ENCODE measurements at regions not wholly inside any gene's neighbourhood (a gene's known extent, or its start where the extent isn't known, plus 50 kb on each side); places are given as distances from the start of the nearest gene placed in this dataset.
"Not testable (repeated sequence)": the region's sequence is repeated elsewhere in the genome, so short reads cannot be mapped to it uniquely, and the experiment has no call there.

GRCh38 chr3:159739969-159740368 is 248.7 kb upstream of the IL12A start:
- DNase-seq, result no peak

GRCh38 chr3:159741281-159741680 is 247.4 kb upstream of the IL12A start:
- DNase-seq, result no peak

- DNase-seq, result no peak
These were observed 240.2 kb upstream of the IL12A start for GRCh38 chr3:159748425-159748824.

GRCh38 chr3:159749406-159749805 is 239.2 kb upstream of the IL12A start:
- no peak for DNase-seq

GRCh38 chr3:159751146-159751545 is 237.5 kb upstream of the IL12A start:
- DNase-seq, result no peak

GRCh38 chr3:159751752-159752151 is 236.9 kb upstream of the IL12A start:
- DNase-seq, result no peak

- not testable (repeated sequence) for DNase-seq
These were observed 232.1 kb upstream of the IL12A start for GRCh38 chr3:159756279-159757207.

GRCh38 chr3:159757341-159758060 is 231.1 kb upstream of the IL12A start:
- DNase-seq, result no peak

- no peak for DNase-seq
These were observed 228.6 kb upstream of the IL12A start for GRCh38 chr3:159760046-159760445.

GRCh38 chr3:159761369-159761768 is 227.3 kb upstream of the IL12A start:
- DNase-seq, result no peak

GRCh38 chr3:159761848-159762635 is 226.6 kb upstream of the IL12A start:
- DNase-seq, result no peak

- DNase-seq, result peak; percentile 11 to 42
These were observed 225.5 kb upstream of the IL12A start for GRCh38 chr3:159763011-159763601.

GRCh38 chr3:159763602-159764489 is 224.8 kb upstream of the IL12A start:
- DNase-seq, result no peak

- no peak for DNase-seq
These were observed 224.1 kb upstream of the IL12A start for GRCh38 chr3:159764490-159765029.

GRCh38 chr3:159765030-159765859 is 223.4 kb upstream of the IL12A start:
- no peak for DNase-seq

GRCh38 chr3:159765860-159766294 is 222.8 kb upstream of the IL12A start:
- no peak for DNase-seq

GRCh38 chr3:159766563-159767185 is 222.0 kb upstream of the IL12A start:
- no peak for DNase-seq

GRCh38 chr3:159770998-159771397 is 217.6 kb upstream of the IL12A start:
- no peak for DNase-seq

GRCh38 chr3:159771865-159772611 is 216.6 kb upstream of the IL12A start:
- DNase-seq, result no peak

Measured in CD4-positive, alpha-beta T cell treated with Interleukin-4 for 1 hour (primary cell).